SK-N-SH treated with all-trans-retinoic acid at 6 μM for 48 hours (cell line): ENCODE measurements at regions not wholly inside any gene's neighbourhood (a gene's known extent, or its start where the extent isn't known, plus 50 kb on each side); places are given as distances from the start of the nearest gene placed in this dataset.
"Not testable (repeated sequence)": the region's sequence is repeated elsewhere in the genome, so short reads cannot be mapped to it uniquely, and the experiment has no call there.

Source experiments
- ATAC-seq: fragments of 200-7000 bp; cut with Tn5 transposase; 3 replicates; pipeline ENCODE4 v1.9.1; 2020; ENCODE audit warnings: mild to moderate bottlenecking, moderate library complexity
- ARNTL ChIP-seq: fragments of 450-650 bp; formaldehyde crosslinking; IDR thresholded peaks from 2 replicates; pipeline ENCODE4 v1.5.0; 2020; ENCODE audit warnings: low read depth, mild to moderate bottlenecking, moderate library complexity, borderline replicate concordance
- BACH2 ChIP-seq: fragments of 250-450 bp; sonication (Bioruptor Pico); IDR thresholded peaks from 2 replicates; pipeline ENCODE4 v1.9.0; 2021; ENCODE audit warnings: mild to moderate bottlenecking, borderline replicate concordance
- CREB5 ChIP-seq: fragments of 250-450 bp; sonication (Bioruptor Pico); IDR thresholded peaks from 2 replicates; pipeline ENCODE4 v1.5.1; 2020; ENCODE audit warnings: low read depth, mild to moderate bottlenecking, moderate library complexity
- CSDC2 ChIP-seq: fragments of 250-450 bp; sonication (Bioruptor Pico); IDR thresholded peaks from 2 replicates; pipeline ENCODE4 v1.5.0; 2020; ENCODE audit warnings: mild to moderate bottlenecking, moderate library complexity
- ESRRG ChIP-seq: fragments of 250-450 bp; sonication (Bioruptor Pico); IDR thresholded peaks from 2 replicates; pipeline ENCODE4 v1.6.1; 2021; ENCODE audit warnings: mild to moderate bottlenecking
- GLIS3 ChIP-seq: fragments of 250-450 bp; sonication (Bioruptor Pico); IDR thresholded peaks from 2 replicates; pipeline ENCODE4 v1.5.0; 2020; ENCODE audit warnings: mild to moderate bottlenecking, moderate library complexity
- ISL1 ChIP-seq: fragments of 250-450 bp; sonication (Bioruptor Pico); IDR thresholded peaks from 2 replicates; pipeline ENCODE4 v2.1.2; 2022; ENCODE audit warnings: mild to moderate bottlenecking, moderate library complexity
- OSR1 ChIP-seq: fragments of 250-450 bp; sonication (Bioruptor Pico); IDR thresholded peaks from 2 replicates; pipeline ENCODE4 v1.8.0; 2022; ENCODE audit warnings: moderate library complexity, mild to moderate bottlenecking, inconsistent platforms
- PPARA ChIP-seq: fragments of 250-450 bp; sonication (Bioruptor Pico); IDR thresholded peaks from 2 replicates; pipeline ENCODE4 v1.5.0; 2020; ENCODE audit warnings: mild to moderate bottlenecking, borderline replicate concordance
- RARB ChIP-seq: fragments of 250-450 bp; sonication (Bioruptor Pico); IDR thresholded peaks from 2 replicates; pipeline ENCODE4 v1.8.0; 2021; ENCODE audit warnings: mild to moderate bottlenecking, moderate library complexity
- SNAI2 ChIP-seq: fragments of 250-450 bp; sonication (Bioruptor Pico); IDR thresholded peaks from 2 replicates; pipeline ENCODE4 v1.5.0; 2020; ENCODE audit warnings: mild to moderate bottlenecking, moderate library complexity
- TCF4 ChIP-seq: fragments of 250-450 bp; sonication (Bioruptor Pico); IDR thresholded peaks from 2 replicates; pipeline ENCODE4 v1.8.0; 2021; ENCODE audit warnings: mild to moderate bottlenecking, moderate library complexity, borderline replicate concordance
- TOX ChIP-seq: fragments of 250-450 bp; sonication (Bioruptor Pico); IDR thresholded peaks from 2 replicates; pipeline ENCODE4 v1.8.0; 2021; ENCODE audit warnings: mild to moderate bottlenecking, moderate library complexity, borderline replicate concordance
- TSHZ2 ChIP-seq: fragments of 250-450 bp; sonication (Bioruptor Pico); IDR thresholded peaks from 2 replicates; pipeline ENCODE4 v1.5.0; 2020; ENCODE audit warnings: mild to moderate bottlenecking, moderate library complexity
- ZC3H10 ChIP-seq: fragments of 250-450 bp; sonication (Bioruptor Pico); IDR thresholded peaks from 2 replicates; pipeline ENCODE4 v1.5.1; 2021; ENCODE audit warnings: mild to moderate bottlenecking, moderate library complexity
- ZFP3 ChIP-seq: fragments of 250-450 bp; sonication (Bioruptor Pico); IDR thresholded peaks from 2 replicates; pipeline ENCODE4 v1.5.0; 2020; ENCODE audit warnings: mild to moderate bottlenecking, moderate library complexity
- ZFP30 ChIP-seq: fragments of 450-650 bp; formaldehyde crosslinking; IDR thresholded peaks from 2 replicates; pipeline ENCODE4 v1.5.0; 2022; ENCODE audit warnings: mild to moderate bottlenecking, moderate library complexity
- ZNF70 ChIP-seq: fragments of 450-650 bp; formaldehyde crosslinking; IDR thresholded peaks from 2 replicates; pipeline ENCODE4 v1.5.0; 2020; ENCODE audit warnings: mild to moderate bottlenecking, moderate library complexity
- ZNF8 ChIP-seq: fragments of 450-650 bp; formaldehyde crosslinking; IDR thresholded peaks from 2 replicates; pipeline ENCODE4 v1.5.0; 2020; ENCODE audit warnings: mild to moderate bottlenecking, moderate library complexity
- TF ChIP-seq, protein P1 (sequence below): fragments of 250-450 bp; sonication (Bioruptor Pico); IDR thresholded peaks from 2 replicates; pipeline ENCODE4 v1.5.1; 2021; ENCODE audit warnings: mild to moderate bottlenecking, moderate library complexity

- ATAC-seq: no peak
- TF ChIP-seq ISL1 (CRISPR knock-in tag) (no peak), ESRRG (CRISPR knock-in tag) (no peak), CREB5 (CRISPR knock-in tag) (no peak), BACH2 (CRISPR knock-in tag) (no peak), ZFP30 (no peak)
- TF ChIP-seq, all 23 proteins: peak for 0
These were observed 222.0 kb downstream of the ZNF516 start for GRCh38 chr18:76273036-76273545.

DNA sequence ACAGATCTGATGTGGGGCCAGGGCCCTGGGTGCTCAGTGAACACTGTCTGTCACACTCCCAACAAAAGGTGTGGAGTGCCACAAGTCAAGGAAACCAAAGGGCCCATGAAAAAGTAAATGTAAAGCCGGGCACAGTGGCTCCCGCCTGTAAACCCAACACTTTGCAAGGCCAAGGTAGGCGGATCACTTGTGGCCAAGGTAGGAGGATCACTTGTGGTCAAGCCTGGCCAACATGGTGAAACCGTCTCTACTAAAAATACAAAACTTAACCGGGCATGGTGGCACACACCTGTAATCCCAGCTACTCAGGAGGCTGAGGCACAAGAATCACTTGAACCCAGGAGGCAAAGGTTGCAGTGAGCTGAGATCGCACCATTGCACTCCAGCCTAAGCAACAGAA is 227.6 kb downstream of the ZNF516 start:
- not testable (repeated sequence) for ATAC-seq

DNA sequence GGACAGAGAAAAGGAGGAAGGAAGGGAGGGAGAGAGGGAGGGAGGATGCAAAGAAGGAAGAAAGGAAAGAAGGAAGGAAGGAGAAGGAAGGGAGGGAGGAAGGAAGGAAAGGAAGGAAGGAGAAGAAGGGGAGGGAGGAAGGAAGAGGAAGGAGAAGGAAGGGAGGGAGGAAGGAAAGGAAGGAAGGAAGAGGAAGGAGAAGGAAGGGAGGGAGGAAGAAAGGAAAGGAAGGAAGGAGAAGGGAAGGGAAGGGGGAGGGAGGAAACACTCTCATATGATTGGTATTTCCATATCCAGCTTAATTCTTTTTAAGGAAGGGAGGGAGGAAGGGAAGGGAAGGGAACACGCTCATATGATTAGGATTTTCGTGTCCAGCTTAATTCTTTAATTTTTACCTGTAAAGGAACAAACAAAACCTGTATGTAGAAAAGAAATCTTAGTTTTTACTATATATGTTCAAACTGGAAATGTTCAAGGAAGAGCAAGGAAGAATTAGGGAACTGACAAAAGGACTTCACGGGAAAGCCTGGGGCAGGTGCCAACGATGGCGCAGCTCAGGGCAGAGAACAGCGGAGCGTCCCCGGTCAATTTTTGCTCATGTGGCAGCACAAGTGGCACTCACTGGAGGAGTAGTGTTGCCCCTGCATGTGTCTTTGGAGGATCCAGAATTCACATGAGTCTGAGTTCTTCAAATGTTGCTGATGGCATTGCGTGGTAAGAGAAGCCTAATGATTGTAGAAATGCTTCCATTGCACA is 228.6 kb downstream of the ZNF516 start:
- TF ChIP-seq ZFP3 (CRISPR knock-in tag) (no peak), ESRRG (CRISPR knock-in tag) (no peak), ZNF70 (CRISPR knock-in tag) (no peak)
- TF ChIP-seq, all 23 proteins: peak for 0
- ATAC-seq: no peak

- no peak for TF ChIP-seq GLIS3 (CRISPR knock-in tag)
- no peak for TF ChIP-seq PPARA
- no peak for TF ChIP-seq ZC3H10 (CRISPR knock-in tag)
- TF ChIP-seq RARB (CRISPR knock-in tag): no peak
- no peak for TF ChIP-seq TOX (CRISPR knock-in tag)
- TF ChIP-seq TCF4 (CRISPR knock-in tag): no peak
- TF ChIP-seq TSHZ2 (CRISPR knock-in tag): no peak
- no peak for TF ChIP-seq ZFP3 (CRISPR knock-in tag)
- no peak for TF ChIP-seq ESRRG (CRISPR knock-in tag)
- TF ChIP-seq CSDC2 (CRISPR knock-in tag): no peak
- TF ChIP-seq ISL1 (CRISPR knock-in tag): no peak
- no peak for TF ChIP-seq SNAI2 (CRISPR knock-in tag)
- TF ChIP-seq ZNF70 (CRISPR knock-in tag): no peak
- TF ChIP-seq, protein P1, sequence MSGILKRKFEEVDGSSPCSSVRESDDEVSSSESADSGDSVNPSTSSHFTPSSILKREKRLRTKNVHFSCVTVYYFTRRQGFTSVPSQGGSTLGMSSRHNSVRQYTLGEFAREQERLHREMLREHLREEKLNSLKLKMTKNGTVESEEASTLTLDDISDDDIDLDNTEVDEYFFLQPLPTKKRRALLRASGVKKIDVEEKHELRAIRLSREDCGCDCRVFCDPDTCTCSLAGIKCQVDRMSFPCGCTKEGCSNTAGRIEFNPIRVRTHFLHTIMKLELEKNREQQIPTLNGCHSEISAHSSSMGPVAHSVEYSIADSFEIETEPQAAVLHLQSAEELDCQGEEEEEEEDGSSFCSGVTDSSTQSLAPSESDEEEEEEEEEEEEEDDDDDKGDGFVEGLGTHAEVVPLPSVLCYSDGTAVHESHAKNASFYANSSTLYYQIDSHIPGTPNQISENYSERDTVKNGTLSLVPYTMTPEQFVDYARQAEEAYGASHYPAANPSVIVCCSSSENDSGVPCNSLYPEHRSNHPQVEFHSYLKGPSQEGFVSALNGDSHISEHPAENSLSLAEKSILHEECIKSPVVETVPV (CRISPR knock-in tag): no peak
- no peak for TF ChIP-seq ARNTL (CRISPR knock-in tag)
- no peak for TF ChIP-seq CREB5 (CRISPR knock-in tag)
- TF ChIP-seq BACH2 (CRISPR knock-in tag): no peak
- TF ChIP-seq, all 23 proteins: peak for 0
- ATAC-seq: no peak
These were observed 229.4 kb downstream of the ZNF516 start for GRCh38 chr18:76265497-76266235.

- no peak for ATAC-seq
- no peak for TF ChIP-seq OSR1
- TF ChIP-seq PPARA: no peak
- no peak for TF ChIP-seq ESRRG (CRISPR knock-in tag)
- TF ChIP-seq ZNF70 (CRISPR knock-in tag): no peak
- TF ChIP-seq SNAI2 (CRISPR knock-in tag): no peak
- TF ChIP-seq RARB (CRISPR knock-in tag): no peak
- TF ChIP-seq ZNF8 (CRISPR knock-in tag): no peak
- no peak for TF ChIP-seq TCF4 (CRISPR knock-in tag)
- no peak for TF ChIP-seq TOX (CRISPR knock-in tag)
- no peak for TF ChIP-seq CSDC2 (CRISPR knock-in tag)
- no peak for TF ChIP-seq TSHZ2 (CRISPR knock-in tag)
These were observed 230.2 kb downstream of the ZNF516 start for GRCh38 chr18:76264876-76265250.
